T-cell (primary cell): ENCODE measurements at regions not wholly inside any gene's neighbourhood (a gene's known extent, or its start where the extent isn't known, plus 50 kb on each side); places are given as distances from the start of the nearest gene placed in this dataset.
"Not testable (repeated sequence)": the region's sequence is repeated elsewhere in the genome, so short reads cannot be mapped to it uniquely, and the experiment has no call there.

Experiments
- ATAC-seq, 4 experiments: fragments of 200-7000 bp in 3 of 4; fragments of 150-1000 bp in 1 of 4; cut with Tn5 transposase; replicated peaks in 1 of 4; 1 replicate in 3 of 4; 2 replicates in 1 of 4; pipeline ENCODE4 v1.10.0; 2021; ENCODE audit warnings: moderate library complexity in 3 of 4, mild to moderate bottlenecking in 2 of 4, moderate number of reproducible peaks in 1 of 4
- CTCF ChIA-PET, 2 donors: fragments of 300-600 bp; sonication (Branson Sonifier 250); formaldehyde crosslinking; loops; one replicate each; lab custom pipeline; 2022; ENCODE audit warnings: antibody characterized with exemption in 2 of 2; lab: Charles Lee
- POLR2A ChIA-PET, 2 donors: fragments of 300-600 bp; sonication (Branson Sonifier 250); formaldehyde crosslinking; loops; one replicate each; lab custom pipeline; 2022; ENCODE audit warnings: antibody characterized with exemption in 2 of 2; lab: Charles Lee
- DNase-seq, 35 experiments: peaks; one replicate each; pipeline versions ENCODE4 v3.0.0 to v3.0.0-alpha.2; 2013 to 2023
- H3K27ac ChIP-seq: one replicate; pipeline ENCODE4 v1.5.1; 2013; ENCODE audit warnings: low read length
- H3K27me3 ChIP-seq, 2 experiments: replicated peaks in 1 of 2; 1 replicate in 1 of 2; 2 replicates in 1 of 2; pipeline versions ENCODE4 v1.6.1 to v1.7.0; 2013; ENCODE audit warnings: low read length in 1 of 2, mixed read lengths in 1 of 2; ENCODE audit not compliant: control insufficient read depth in 2 of 2, insufficient read depth in 2 of 2; ENCODE audit errors: extremely low read depth in 1 of 2
- H3K36me3 ChIP-seq, 2 donors: 1 replicate in 1 of 2; 2 replicates in 1 of 2; pipeline versions ENCODE4 v1.6.1 to v1.7.0; 2013; ENCODE audit warnings: low read length in 1 of 2; ENCODE audit not compliant: control insufficient read depth in 2 of 2, insufficient read depth in 1 of 2; ENCODE audit errors: extremely low read depth in 1 of 2
- H3K4me1 ChIP-seq, 2 experiments: 1 replicate in 1 of 2; 2 replicates in 1 of 2; pipeline versions ENCODE4 v1.6.1 to v1.7.0; 2013; ENCODE audit warnings: low read length in 2 of 2, mixed read lengths in 1 of 2; ENCODE audit not compliant: insufficient read depth in 2 of 2, control insufficient read depth in 1 of 2; ENCODE audit errors: extremely low read depth in 1 of 2
- H3K4me3 ChIP-seq, 2 donors: 1 replicate in 1 of 2; 2 replicates in 1 of 2; pipeline versions ENCODE4 v1.5.1 to v1.7.0; 2013; ENCODE audit warnings: mild to moderate bottlenecking in 2 of 2, low read length in 1 of 2, moderate library complexity in 1 of 2; ENCODE audit not compliant: control insufficient read depth in 1 of 2; ENCODE audit errors: extremely low read depth in 1 of 2
- H3K9me3 ChIP-seq: 2 replicates; pipeline ENCODE4 v1.7.0; 2013
- H3K27ac Mint-ChIP-seq, 2 donors: one replicate each; pipeline ENCODE4 v1.8.0; 2020 to 2021; ENCODE audit warnings: mild to moderate bottlenecking in 2 of 2, mixed read lengths in 2 of 2
- H3K27me3 Mint-ChIP-seq, 2 donors: one replicate each; pipeline ENCODE4 v1.8.0; 2021 to 2022; ENCODE audit warnings: mixed read lengths in 2 of 2
- H3K36me3 Mint-ChIP-seq: one replicate; pipeline ENCODE4 v1.8.0; 2021; ENCODE audit warnings: mixed read lengths
- H3K4me1 Mint-ChIP-seq, 3 donors: one replicate each; pipeline ENCODE4 v1.8.0; 2020 to 2022; ENCODE audit warnings: mixed read lengths in 3 of 3, mild to moderate bottlenecking in 1 of 3
- H3K4me3 Mint-ChIP-seq, 3 donors: one replicate each; pipeline ENCODE4 v1.8.0; 2020 to 2022; ENCODE audit warnings: mild to moderate bottlenecking in 3 of 3, mixed read lengths in 3 of 3, moderate library complexity in 3 of 3
- H3K9me3 Mint-ChIP-seq, 3 donors: one replicate each; pipeline ENCODE4 v1.8.0; 2020 to 2022; ENCODE audit warnings: mixed read lengths in 3 of 3
- WGBS: methylation state at CpG from one replicate; pipeline ENCODE4 v1.1.5; 2013; ENCODE audit warnings: missing lambda C conversion rate; ENCODE audit not compliant: insufficient coverage; 5-methylcytosine and 5-hydroxymethylcytosine counted together

GRCh38 chr12:84463741-84464495 is 448.7 kb downstream of the SLC6A15 start:
- H3K4me3 Mint-ChIP-seq = no peak overlapping the region
- no peaks in the 10 kb centered on the region for H3K4me1 Mint-ChIP-seq
- H3K4me1 ChIP-seq = no peaks in the 10 kb centered on the region
- H3K36me3 ChIP-seq = no peaks in the 10 kb centered on the region
- H3K9me3 Mint-ChIP-seq = peaks cover 0 to 4% (median 0%) of the 10 kb centered on the region in 3 donors
- H3K9me3 ChIP-seq = no peaks in the 10 kb centered on the region
- no peak overlapping the region for H3K4me3 ChIP-seq
- POLR2A ChIA-PET = no interaction called here
- CTCF ChIA-PET = no interaction called here
- no peak overlapping the region for H3K27ac Mint-ChIP-seq
- ATAC-seq (no peak), DNase-seq (no peak)
- H3K36me3 Mint-ChIP-seq = no peaks in the 10 kb centered on the region
- no peaks in the 10 kb centered on the region for H3K27me3 Mint-ChIP-seq
- WGBS = no CpG with 5 or more reads among the region's 2 CpGs
- H3K27ac ChIP-seq = no peak overlapping the region
- no peaks in the 10 kb centered on the region for H3K27me3 ChIP-seq

- Mint-ChIP-seq H3K4me1 (no peaks in the 10 kb centered on the region), H3K9me3 (peaks cover 0 to 9% (median 0%) of the 10 kb centered on the region in 3 donors), H3K4me3 (no peak overlapping the region), H3K27me3 (no peaks in the 10 kb centered on the region), H3K36me3 (no peaks in the 10 kb centered on the region), H3K27ac (no peak overlapping the region)
- Histone ChIP-seq H3K27ac (no peak overlapping the region), H3K9me3 (no peaks in the 10 kb centered on the region), H3K4me1 (no peaks in the 10 kb centered on the region), H3K4me3 (no peak overlapping the region), H3K27me3 (no peaks in the 10 kb centered on the region), H3K36me3 (no peaks in the 10 kb centered on the region)
- CTCF ChIA-PET = no interaction called here
- WGBS = 82% methylated on average over 2 of the region's 2 CpGs
- ATAC-seq = no peak
- DNase-seq = no peak
- POLR2A ChIA-PET = no interaction called here
Measured at GRCh38 chr12:84455598-84455997, 457.0 kb downstream of the SLC6A15 start.

GRCh38 chr12:84446478-84446877 is 466.1 kb downstream of the SLC6A15 start:
- H3K4me3 Mint-ChIP-seq, H3K27ac Mint-ChIP-seq, H3K36me3 Mint-ChIP-seq, H3K4me1 ChIP-seq, CTCF ChIA-PET, H3K4me3 ChIP-seq, DNase-seq, H3K36me3 ChIP-seq, H3K4me1 Mint-ChIP-seq, POLR2A ChIA-PET, H3K27ac ChIP-seq, H3K27me3 Mint-ChIP-seq, H3K9me3 ChIP-seq, H3K27me3 ChIP-seq, ATAC-seq: not testable (repeated sequence)
- WGBS = no CpG with 5 or more reads among the region's 3 CpGs
- H3K9me3 Mint-ChIP-seq = peaks cover 0 to 10% (median 0%) of the 10 kb centered on the region in 3 donors

GRCh38 chr12:84436134-84436533 is 476.5 kb downstream of the SLC6A15 start:
- H3K27ac Mint-ChIP-seq = no peak overlapping the region
- no peaks in the 10 kb centered on the region for H3K36me3 Mint-ChIP-seq
- WGBS = 60% methylated on average over 1 of the region's 1 CpG
- H3K27me3 Mint-ChIP-seq = no peaks in the 10 kb centered on the region
- POLR2A ChIA-PET = no interaction called here
- CTCF ChIA-PET = no interaction called here
- H3K4me1 ChIP-seq = no peaks in the 10 kb centered on the region
- peaks cover 3 to 11% (median 4%) of the 10 kb centered on the region in 3 donors for H3K9me3 Mint-ChIP-seq
- no peaks in the 10 kb centered on the region for H3K27me3 ChIP-seq
- H3K4me3 ChIP-seq = no peak overlapping the region
- H3K4me3 Mint-ChIP-seq = no peak overlapping the region
- H3K36me3 ChIP-seq = no peaks in the 10 kb centered on the region
- DNase-seq (no peak), ATAC-seq (no peak)
- H3K9me3 ChIP-seq = no peaks in the 10 kb centered on the region
- no peak overlapping the region for H3K27ac ChIP-seq
- H3K4me1 Mint-ChIP-seq = no peaks in the 10 kb centered on the region

- DNase-seq = no peak
- no peaks in the 10 kb centered on the region for H3K27me3 ChIP-seq
- Mint-ChIP-seq H3K36me3 (no peaks in the 10 kb centered on the region), H3K27me3 (no peaks in the 10 kb centered on the region), H3K4me3 (no peak overlapping the region), H3K27ac (no peak overlapping the region), H3K4me1 (no peaks in the 10 kb centered on the region), H3K9me3 (peaks cover 3 to 11% (median 4%) of the 10 kb centered on the region in 3 donors)
- CTCF ChIA-PET = no interaction called here
- POLR2A ChIA-PET = no interaction called here
- no peaks in the 10 kb centered on the region for H3K9me3 ChIP-seq
- no peak for ATAC-seq
- H3K36me3 ChIP-seq = no peaks in the 10 kb centered on the region
- H3K4me1 ChIP-seq = no peaks in the 10 kb centered on the region
- WGBS = no CpG with 5 or more reads among the region's 2 CpGs
- no peak overlapping the region for H3K4me3 ChIP-seq
- no peak overlapping the region for H3K27ac ChIP-seq
Measured at GRCh38 chr12:84435682-84436081, 476.9 kb downstream of the SLC6A15 start.

- Histone ChIP-seq H3K27me3 (no peaks in the 10 kb centered on the region), H3K4me1 (no peaks in the 10 kb centered on the region), H3K9me3 (no peaks in the 10 kb centered on the region), H3K27ac (no peak overlapping the region), H3K4me3 (no peak overlapping the region), H3K36me3 (no peaks in the 10 kb centered on the region)
- no peak for DNase-seq
- Mint-ChIP-seq H3K9me3 (no peaks in the 10 kb centered on the region), H3K27me3 (no peaks in the 10 kb centered on the region), H3K36me3 (no peaks in the 10 kb centered on the region), H3K4me1 (no peaks in the 10 kb centered on the region), H3K4me3 (no peak overlapping the region), H3K27ac (no peak overlapping the region)
- WGBS = no CpG with 5 or more reads among the region's 2 CpGs
- POLR2A ChIA-PET = no interaction called here
- no peak for ATAC-seq
- CTCF ChIA-PET = no interaction called here
Measured at GRCh38 chr12:84422340-84422739, 490.3 kb downstream of the SLC6A15 start.

- CTCF ChIA-PET = no interaction called here
- no peaks in the 10 kb centered on the region for H3K4me1 Mint-ChIP-seq
- DNase-seq (no peak), ATAC-seq (no peak)
- H3K27ac Mint-ChIP-seq = no peak overlapping the region
- no peak overlapping the region for H3K27ac ChIP-seq
- no peaks in the 10 kb centered on the region for H3K27me3 Mint-ChIP-seq
- H3K36me3 ChIP-seq = no peaks in the 10 kb centered on the region
- no peak overlapping the region for H3K4me3 Mint-ChIP-seq
- H3K4me1 ChIP-seq = no peaks in the 10 kb centered on the region
- H3K4me3 ChIP-seq = no peak overlapping the region
- H3K27me3 ChIP-seq = no peaks in the 10 kb centered on the region
- no peaks in the 10 kb centered on the region for H3K36me3 Mint-ChIP-seq
- H3K9me3 Mint-ChIP-seq = peaks cover 0 to 4% (median 0%) of the 10 kb centered on the region in 3 donors
- no peaks in the 10 kb centered on the region for H3K9me3 ChIP-seq
- POLR2A ChIA-PET = no interaction called here
Measured at GRCh38 chr12:84421103-84421502, 491.5 kb downstream of the SLC6A15 start.
